SU-DHL-6 (cell line): ENCODE measurements at regions not wholly inside any gene's neighbourhood (a gene's known extent, or its start where the extent isn't known, plus 50 kb on each side); places are given as distances from the start of the nearest gene placed in this dataset.

Experiments used
- H2AFZ ChIP-seq: fragments of 200-600 bp; sonication (generic); 2 replicates; pipeline ENCODE4 v1.6.1; 2014; ENCODE audit warnings: low read depth, mild to moderate bottlenecking, moderate library complexity, mixed read lengths, antibody characterized with exemption, low read length; ENCODE audit not compliant: severe bottlenecking
- H3F3A ChIP-seq: fragments of 200-600 bp; shearing (Covaris generic); 2 replicates; pipeline ENCODE4 v1.6.0; 2016; ENCODE audit warnings: antibody characterized with exemption, mild to moderate bottlenecking; ENCODE audit not compliant: insufficient read depth
- H3K27ac ChIP-seq: fragments of 200-600 bp; sonication (generic); 2 replicates; pipeline ENCODE4 v1.5.1; 2016; ENCODE audit warnings: low read depth, mild to moderate bottlenecking, low read length, moderate library complexity, mixed read lengths
- H3K27me3 ChIP-seq: fragments of 200-600 bp; sonication (generic), shearing (Covaris generic); 2 replicates; pipeline ENCODE4 v1.6.0; 2014; ENCODE audit warnings: mild to moderate bottlenecking, low read length
- H3K36me3 ChIP-seq: fragments of 200-600 bp; sonication (generic); 2 replicates; pipeline ENCODE4 v1.6.1; 2014; ENCODE audit warnings: mild to moderate bottlenecking, low read length, mixed read lengths
- H3K4me2 ChIP-seq: fragments of 300-600, 200-600 bp; shearing (Covaris generic), sonication (generic); 2 replicates; pipeline ENCODE4 v1.6.0; 2014; ENCODE audit warnings: low read length, low read depth, mild to moderate bottlenecking; ENCODE audit not compliant: poor library complexity, severe bottlenecking
- H3K4me3 ChIP-seq: fragments of 200-600 bp; sonication (generic); 2 replicates; pipeline ENCODE4 v1.5.1; 2014; ENCODE audit warnings: antibody characterized with exemption, low read length, mild to moderate bottlenecking, mixed read lengths; ENCODE audit not compliant: insufficient read depth, poor library complexity, severe bottlenecking
- H3K79me2 ChIP-seq: fragments of 200-600 bp; sonication (generic); 2 replicates; pipeline ENCODE4 v1.6.1; 2014; ENCODE audit warnings: mild to moderate bottlenecking, low read length, moderate library complexity; ENCODE audit not compliant: insufficient read depth
- H3K9ac ChIP-seq: fragments of 200-600 bp; sonication (generic); 2 replicates; pipeline ENCODE4 v1.7.0; 2014; ENCODE audit warnings: mild to moderate bottlenecking, low read length
- H3K9me2 ChIP-seq: fragments of 200-600 bp; sonication (generic); replicated peaks from 2 replicates; pipeline ENCODE4 v1.6.1; 2014; ENCODE audit warnings: low read length; ENCODE audit not compliant: insufficient read depth
- H3K9me3 ChIP-seq: fragments of 200-600 bp; sonication (generic); 2 replicates; pipeline ENCODE4 v1.6.1; 2014; ENCODE audit warnings: low read length, mixed read lengths; ENCODE audit not compliant: insufficient read depth
- H4K20me1 ChIP-seq: fragments of 200-600 bp; sonication (generic); 2 replicates; pipeline ENCODE4 v1.6.1; 2014; ENCODE audit warnings: low read depth, mild to moderate bottlenecking, antibody characterized with exemption, low read length, moderate library complexity, mixed read lengths
- EZH2phosphoT487 ChIP-seq: fragments of 200-600 bp; sonication (generic), shearing (Covaris generic); conservative IDR thresholded peaks from 2 replicates; pipeline ENCODE4 v1.6.1; 2018; ENCODE audit warnings: mild to moderate bottlenecking, antibody characterized with exemption, low read length, moderate library complexity, mixed read lengths
- TF ChIP-seq, protein P1 (sequence below): fragments of 200-600 bp; sonication (generic); IDR thresholded peaks from one replicate; pipeline ENCODE4 v1.5.1; 2017; ENCODE audit warnings: antibody characterized with exemption, mild to moderate bottlenecking, low read length, moderate library complexity; ENCODE audit not compliant: insufficient read depth, poor library complexity, severe bottlenecking

DNA sequence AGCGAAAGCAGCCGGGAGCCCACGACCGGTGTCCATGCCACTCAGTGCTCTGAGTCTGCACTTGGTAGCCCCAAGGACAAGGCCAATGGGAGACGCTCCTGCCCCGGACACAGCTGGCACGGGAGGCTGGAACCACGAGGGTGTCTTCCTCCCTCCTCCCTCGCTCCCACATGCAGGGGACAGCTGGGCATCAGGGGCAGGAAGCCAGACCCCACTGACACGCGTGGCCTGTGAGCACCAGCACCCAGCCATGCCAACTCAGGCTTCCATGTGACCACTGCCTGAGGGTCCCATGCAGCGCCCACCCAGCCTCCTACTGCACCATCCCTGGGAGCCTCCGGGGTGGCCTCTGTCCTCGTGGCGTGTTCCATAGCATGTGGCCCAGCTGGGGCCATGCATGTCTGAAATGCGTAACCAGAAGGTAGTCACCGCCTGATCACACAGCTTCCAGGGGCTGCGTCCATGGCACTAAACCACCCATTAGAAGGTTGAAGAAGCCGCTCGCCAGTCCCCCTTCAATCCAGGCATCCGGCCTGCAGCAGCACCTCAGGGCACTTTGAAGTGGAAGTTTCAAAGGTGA is 323.2 kb upstream of the SALL3 start:
- TF ChIP-seq, protein P1, sequence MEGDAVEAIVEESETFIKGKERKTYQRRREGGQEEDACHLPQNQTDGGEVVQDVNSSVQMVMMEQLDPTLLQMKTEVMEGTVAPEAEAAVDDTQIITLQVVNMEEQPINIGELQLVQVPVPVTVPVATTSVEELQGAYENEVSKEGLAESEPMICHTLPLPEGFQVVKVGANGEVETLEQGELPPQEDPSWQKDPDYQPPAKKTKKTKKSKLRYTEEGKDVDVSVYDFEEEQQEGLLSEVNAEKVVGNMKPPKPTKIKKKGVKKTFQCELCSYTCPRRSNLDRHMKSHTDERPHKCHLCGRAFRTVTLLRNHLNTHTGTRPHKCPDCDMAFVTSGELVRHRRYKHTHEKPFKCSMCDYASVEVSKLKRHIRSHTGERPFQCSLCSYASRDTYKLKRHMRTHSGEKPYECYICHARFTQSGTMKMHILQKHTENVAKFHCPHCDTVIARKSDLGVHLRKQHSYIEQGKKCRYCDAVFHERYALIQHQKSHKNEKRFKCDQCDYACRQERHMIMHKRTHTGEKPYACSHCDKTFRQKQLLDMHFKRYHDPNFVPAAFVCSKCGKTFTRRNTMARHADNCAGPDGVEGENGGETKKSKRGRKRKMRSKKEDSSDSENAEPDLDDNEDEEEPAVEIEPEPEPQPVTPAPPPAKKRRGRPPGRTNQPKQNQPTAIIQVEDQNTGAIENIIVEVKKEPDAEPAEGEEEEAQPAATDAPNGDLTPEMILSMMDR = no peak
- no peak for TF ChIP-seq EZH2phosphoT487

DNA sequence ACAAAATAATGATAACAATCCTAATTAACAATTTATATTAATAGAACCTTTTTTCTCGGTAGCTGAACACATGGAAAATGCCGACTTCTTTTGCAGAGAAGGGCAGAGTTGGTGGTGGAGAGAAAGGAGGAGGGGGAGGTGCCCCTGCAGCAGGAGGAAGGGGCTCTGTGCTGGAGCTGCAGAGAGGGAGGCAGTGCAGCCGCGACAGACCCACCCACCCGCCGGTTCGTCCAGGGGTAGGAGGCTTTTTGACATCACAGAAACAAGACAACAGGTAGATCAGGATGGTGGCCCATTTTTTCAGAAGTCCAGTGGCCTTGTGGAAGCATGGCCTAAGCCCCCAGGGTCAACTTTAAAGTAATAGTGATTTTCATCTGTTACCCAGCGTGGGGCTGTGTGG is 321.1 kb upstream of the SALL3 start:
- TF ChIP-seq EZH2phosphoT487 = no peak
- TF ChIP-seq, protein P1 = no peak
- Histone ChIP-seq H3K9me2 (no peaks in the 10 kb centered on the region), H3K27ac (no peak overlapping the region), H3K4me3 (no peak overlapping the region), H2AFZ (no peak overlapping the region), H3K27me3 (no peaks in the 10 kb centered on the region), H3K79me2 (no peaks in the 10 kb centered on the region), H3F3A (no peaks in the 10 kb centered on the region), H3K4me2 (no peak overlapping the region), H3K9me3 (no peaks in the 10 kb centered on the region), H4K20me1 (no peaks in the 10 kb centered on the region), H3K36me3 (no peaks in the 10 kb centered on the region), H3K9ac (no peak overlapping the region)

More for the DNA sequence above, 323.2 kb upstream of the SALL3 start:
- no peaks in the 10 kb centered on the region for H3K9me2 ChIP-seq
- H3K4me2 ChIP-seq = no peak overlapping the region
- H3K4me3 ChIP-seq = no peak overlapping the region
- H3K27ac ChIP-seq = no peak overlapping the region
- H2AFZ ChIP-seq = no peak overlapping the region
- no peaks in the 10 kb centered on the region for H3F3A ChIP-seq
- H3K27me3 ChIP-seq = no peaks in the 10 kb centered on the region
- no peaks in the 10 kb centered on the region for H3K9me3 ChIP-seq
- H4K20me1 ChIP-seq = no peaks in the 10 kb centered on the region
- no peaks in the 10 kb centered on the region for H3K36me3 ChIP-seq
- no peak overlapping the region for H3K9ac ChIP-seq
- H3K79me2 ChIP-seq = no peaks in the 10 kb centered on the region

DNA sequence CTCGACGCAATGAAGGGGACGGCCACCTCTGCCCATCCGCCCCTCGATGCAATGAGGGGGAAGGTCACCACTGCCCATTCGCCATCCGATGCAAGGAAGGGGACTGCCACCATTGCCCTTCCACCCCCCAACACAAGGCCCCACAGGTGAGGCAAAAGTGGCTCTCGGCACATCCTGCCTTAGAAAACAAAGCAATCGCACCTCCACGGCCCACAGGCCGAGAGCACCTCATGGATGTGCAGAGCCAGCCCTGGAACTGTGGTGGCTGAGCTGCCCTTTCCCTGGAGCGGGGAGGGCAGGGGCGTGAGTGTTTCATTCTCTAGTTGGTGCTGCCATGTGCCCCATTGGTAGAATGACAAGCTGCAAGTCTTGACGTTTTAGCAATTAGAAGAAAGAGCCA is 320.6 kb upstream of the SALL3 start:
- H3F3A ChIP-seq = no peaks in the 10 kb centered on the region

More for the DNA sequence above, 320.6 kb upstream of the SALL3 start:
- Histone ChIP-seq H3K9ac (no peak overlapping the region), H3K4me2 (no peak overlapping the region), H3K9me2 (no peaks in the 10 kb centered on the region), H3K27me3 (no peaks in the 10 kb centered on the region), H3K9me3 (no peaks in the 10 kb centered on the region), H2AFZ (no peak overlapping the region), H3K79me2 (no peaks in the 10 kb centered on the region), H3K27ac (no peak overlapping the region), H3K36me3 (no peaks in the 10 kb centered on the region), H3K4me3 (no peak overlapping the region), H4K20me1 (no peaks in the 10 kb centered on the region)
- no peak for TF ChIP-seq EZH2phosphoT487
- TF ChIP-seq, protein P1 = no peak
